K562 (cell line): ENCODE measurements at regions not wholly inside any gene's neighbourhood (a gene's known extent, or its start where the extent isn't known, plus 50 kb on each side); places are given as distances from the start of the nearest gene placed in this dataset.

Experiments
- ATAC-seq: fragments of 200-7000 bp; cut with Tn5 transposase; 3 replicates; pipeline ENCODE4 v1.9.1; 2020; ENCODE audit warnings: moderate library complexity
- BruUV-seq: library from RNA; stranded (reverse); fragments of 400-500 nt; replicated peaks from 2 replicates; lab custom pipeline; 2021; lab: Mats Ljungman, UMichigan
- CTCF ChIA-PET: fragments of 300-600 bp; formaldehyde crosslinking; extraction: SDS; loops from one replicate; lab custom pipeline; 2021; ENCODE audit warnings: low intra/inter-chr PET ratio; lab: Yijun Ruan, JAX
- POLR2A ChIA-PET: fragments of 300-600, 350-650 bp; sonication (Branson Sonifier 250); formaldehyde crosslinking; extraction: SDS; loops from one replicate; lab custom pipeline; 2021; ENCODE audit warnings: antibody characterized with exemption, inconsistent platforms; lab: Yijun Ruan, JAX
- DNase-seq, 4 experiments: peaks; one replicate each; pipeline versions ENCODE4 v3.0.0 to v3.0.0-alpha.2; 2011 to 2018; ENCODE audit warnings: low spot score in 3 of 4, mixed read lengths in 3 of 4; ENCODE audit errors: extremely low read depth in 1 of 4
- FAIRE-seq: peaks from 2 replicates; lab custom pipeline; 2011; peaks lifted over from hg19 to GRCh38; lab: Jason Lieb, UNC
- H2AFZ ChIP-seq: 2 replicates; pipeline ENCODE4 v1.6.0; 2011; ENCODE audit warnings: low read depth, low read length, control low read depth, inconsistent platforms
- H3K27ac ChIP-seq: fragments of 200-600 bp; 3 replicates; pipeline ENCODE4 v1.8.0; 2011; ENCODE audit warnings: low read depth, mild to moderate bottlenecking, control low read depth, inconsistent platforms, low read length, moderate library complexity, mixed read lengths; ENCODE audit errors: extremely low read depth
- H3K27me3 ChIP-seq, 2 experiments: fragments of 300-600 bp in 1 of 2; 2 replicates in 1 of 2; 3 replicates in 1 of 2; pipeline versions ENCODE4 v1.6.0 to v1.8.0; 2011; ENCODE audit warnings: inconsistent platforms in 2 of 2, low read length in 2 of 2, mild to moderate bottlenecking in 1 of 2, mixed read lengths in 1 of 2, moderate library complexity in 1 of 2; ENCODE audit not compliant: control insufficient read depth in 2 of 2, insufficient read depth in 2 of 2
- H3K36me3 ChIP-seq: fragments of 300-600 bp; 3 replicates; pipeline ENCODE4 v1.8.0; 2011; ENCODE audit warnings: mild to moderate bottlenecking, low read length, inconsistent platforms; ENCODE audit not compliant: control insufficient read depth, insufficient read depth
- H3K4me1 ChIP-seq, 2 experiments: fragments of 200-600 bp in 1 of 2; replicated peaks in 1 of 2; 2 replicates in 1 of 2; 3 replicates in 1 of 2; pipeline versions ENCODE4 v1.5.1 to v1.8.0; 2011; ENCODE audit warnings: inconsistent platforms in 2 of 2, low read length in 2 of 2, mild to moderate bottlenecking in 1 of 2, mixed read lengths in 1 of 2, moderate library complexity in 1 of 2; ENCODE audit not compliant: control insufficient read depth in 2 of 2, insufficient read depth in 2 of 2
- H3K4me2 ChIP-seq: 2 replicates; pipeline ENCODE4 v1.6.1; 2011; ENCODE audit warnings: low read length, control low read depth, inconsistent platforms, mixed read lengths; ENCODE audit not compliant: insufficient read depth
- H3K4me3 ChIP-seq: fragments of 200-600 bp; sonication (generic), shearing (Covaris generic); 2 replicates; pipeline ENCODE4 v1.5.1; 2016; ENCODE audit warnings: control low read depth, inconsistent platforms
- H3K79me2 ChIP-seq: fragments of 200-600 bp; 3 replicates; pipeline ENCODE4 v1.8.0; 2011; ENCODE audit warnings: low read length, inconsistent platforms; ENCODE audit not compliant: control insufficient read depth, insufficient read depth
- H3K9ac ChIP-seq, 2 experiments: 2 replicates each; pipeline versions ENCODE4 v1.6.0 to v1.6.1; 2011; ENCODE audit warnings: low read depth in 2 of 2, low read length in 2 of 2, control low read depth in 1 of 2, inconsistent platforms in 1 of 2, mild to moderate bottlenecking in 1 of 2, mixed read lengths in 1 of 2; ENCODE audit not compliant: insufficient read depth in 1 of 2
- H3K9me1 ChIP-seq: one replicate; pipeline ENCODE4 v1.6.0; 2011; ENCODE audit warnings: inconsistent platforms, mild to moderate bottlenecking, low read length, moderate library complexity; ENCODE audit not compliant: control insufficient read depth, insufficient read depth
- H3K9me3 ChIP-seq: replicated peaks from 2 replicates; pipeline ENCODE4 v1.5.1; 2011; ENCODE audit warnings: low read depth, low read length, inconsistent platforms; ENCODE audit not compliant: control insufficient read depth, insufficient read depth
- H4K20me1 ChIP-seq: replicated peaks from 2 replicates; pipeline ENCODE4 v1.6.1; 2011; ENCODE audit warnings: low read length, inconsistent platforms, mixed read lengths; ENCODE audit not compliant: control insufficient read depth, insufficient read depth
- C11orf30 ChIP-seq: fragments of 450-650 bp; IDR thresholded peaks from 2 replicates; pipeline ENCODE4 v1.6.1; 2016; ENCODE audit warnings: low read depth, mild to moderate bottlenecking
- EP400 ChIP-seq: fragments of 450-650 bp; IDR thresholded peaks from 2 replicates; pipeline ENCODE4 v1.6.1; 2017; ENCODE audit warnings: antibody characterized with exemption, mild to moderate bottlenecking, moderate library complexity
- HES1 ChIP-seq: fragments of 450-650 bp; IDR thresholded peaks from 2 replicates; pipeline ENCODE4 v1.6.1; 2016; ENCODE audit warnings: low read depth, mild to moderate bottlenecking, moderate library complexity
- PHB2 ChIP-seq: fragments of 450-650 bp; IDR thresholded peaks from 2 replicates; pipeline ENCODE4 v1.6.1; 2017; ENCODE audit warnings: low read depth
- SRSF9 ChIP-seq: fragments of 200-400 bp; formaldehyde crosslinking; IDR thresholded peaks from 2 replicates; pipeline ENCODE4 v1.6.1; 2017; ENCODE audit warnings: low read depth, low read length, borderline replicate concordance
- TEAD1 ChIP-seq, 2 experiments: fragments of 450-650 bp in 1 of 2; sonication (generic) in 1 of 2; formaldehyde crosslinking; IDR thresholded peaks; 2 replicates each; pipeline versions ENCODE4 v1.4.0 to v1.8.0; 2020 to 2022; ENCODE audit warnings: mild to moderate bottlenecking in 2 of 2, missing genetic modification reagents in 1 of 2
- TRIM25 ChIP-seq: fragments of 450-650 bp; IDR thresholded peaks from 2 replicates; pipeline ENCODE4 v1.7.0; 2016; ENCODE audit warnings: borderline replicate concordance
- ZNF407 ChIP-seq: fragments of 450-650 bp; IDR thresholded peaks from 2 replicates; pipeline ENCODE4 v1.6.1; 2016; ENCODE audit warnings: low read depth
- ZSCAN29 ChIP-seq: fragments of 450-650 bp; IDR thresholded peaks from 2 replicates; pipeline ENCODE4 v1.6.1; 2017
- WGBS: fragments of 100-300 bp; shearing (Covaris generic); methylation state at CpG from one replicate; pipeline ENCODE4 v1.1.6; 2016; ENCODE audit warnings: low coverage, mixed read lengths; ENCODE audit not compliant: insufficient coverage; ENCODE audit errors: missing lambda C conversion rate; 5-methylcytosine and 5-hydroxymethylcytosine counted together
- in situ Hi-C: fragments of 300-500 bp; cut with MboI; formaldehyde crosslinking; loops from 4 replicates; pipeline ENCODE4 v1.15.0; 2018; ENCODE audit warnings: inconsistent platforms, mixed read lengths
- intact Hi-C: fragments of 100-400 bp; cut with micrococcal nuclease; formaldehyde crosslinking; loops from 2 replicates; pipeline ENCODE4 v1.14.2; 2022

GRCh38 chr10:106440355-106440754 is 724.2 kb downstream of the SORCS1 start:
- Histone ChIP-seq H3K9ac (no peak overlapping the region), H3K79me2 (no peaks in the 10 kb centered on the region), H3K27me3 (no peaks in the 10 kb centered on the region), H3K36me3 (no peaks in the 10 kb centered on the region), H3K4me2 (no peak overlapping the region), H3K4me1 (no peaks in the 10 kb centered on the region), H3K4me3 (no peak overlapping the region), H3K9me1 (no peaks in the 10 kb centered on the region), H2AFZ (no peak overlapping the region), H3K9me3 (no peaks in the 10 kb centered on the region), H4K20me1 (no peaks in the 10 kb centered on the region), H3K27ac (no peak overlapping the region)
- intact Hi-C loops (no loop called here), in situ Hi-C loops (no loop called here)
- no TSS peak for BruUV-seq
- POLR2A ChIA-PET, result no interaction called here
- ATAC-seq (no peak), FAIRE-seq (no peak), DNase-seq (no peak)
- CTCF ChIA-PET, result no interaction called here
- 0% methylated on average over 2 of the region's 2 CpGs for WGBS
- TF ChIP-seq EP400 (no peak), TEAD1 (CRISPR knock-in tag; IDR thresholded peaks at IDR 0.05) (no peak), SRSF9 (no peak), ZSCAN29 (no peak), TRIM25 (no peak), PHB2 (no peak), ZNF407 (no peak), C11orf30 (no peak), HES1 (no peak)
